GM21390 (cell line): ENCODE measurements at regions not wholly inside any gene's neighbourhood (a gene's known extent, or its start where the extent isn't known, plus 50 kb on each side); places are given as distances from the start of the nearest gene placed in this dataset.
"Not testable (repeated sequence)": the region's sequence is repeated elsewhere in the genome, so short reads cannot be mapped to it uniquely, and the experiment has no call there.

ENCODE experiments used
- ATAC-seq: cut with Tn5 transposase; IDR thresholded peaks from one replicate; pipeline ENCODE4 v1.9.1; 2021; ENCODE audit not compliant: unreplicated experiment

- ATAC-seq, result no peak
Measured at GRCh38 chr5:36778336-36778735, 98.2 kb upstream of the NIPBL start.

- not testable (repeated sequence) for ATAC-seq
Measured at GRCh38 chr5:36782612-36783011, 94.0 kb upstream of the NIPBL start.

- no peak for ATAC-seq
Measured at GRCh38 chr5:36786448-36787012, 90.0 kb upstream of the NIPBL start.

- no peak for ATAC-seq
Measured at GRCh38 chr5:36787365-36788093, 89.0 kb upstream of the NIPBL start.

GRCh38 chr5:36790847-36791246 is 85.7 kb upstream of the NIPBL start:
- ATAC-seq, result no peak

- ATAC-seq, result no peak
Measured at GRCh38 chr5:36792560-36793180, 83.9 kb upstream of the NIPBL start.

GRCh38 chr5:36795366-36795765 is 81.2 kb upstream of the NIPBL start:
- no peak for ATAC-seq

- no peak for ATAC-seq
Measured at GRCh38 chr5:36796155-36796554, 80.4 kb upstream of the NIPBL start.

- ATAC-seq, result no peak
Measured at GRCh38 chr5:36801523-36801922, 75.0 kb upstream of the NIPBL start.

GRCh38 chr5:36802187-36802586 is 74.4 kb upstream of the NIPBL start:
- ATAC-seq, result no peak

GRCh38 chr5:36813249-36813648 is 63.3 kb upstream of the NIPBL start:
- ATAC-seq, result not testable (repeated sequence)

- ATAC-seq, result no peak
Measured at GRCh38 chr5:36815871-36816270, 60.7 kb upstream of the NIPBL start.

GRCh38 chr5:36820900-36821299 is 55.7 kb upstream of the NIPBL start:
- no peak for ATAC-seq

- no peak for ATAC-seq
Measured at GRCh38 chr5:36826694-36827093, 49.9 kb upstream of the NIPBL start.
